Daoy (cell line): ENCODE measurements at regions not wholly inside any gene's neighbourhood (a gene's known extent, or its start where the extent isn't known, plus 50 kb on each side); places are given as distances from the start of the nearest gene placed in this dataset.
"Not testable (repeated sequence)": the region's sequence is repeated elsewhere in the genome, so short reads cannot be mapped to it uniquely, and the experiment has no call there.

Experiments
- DNase-seq: peaks from one replicate; pipeline ENCODE4 v3.0.0-alpha.2; 2015; ENCODE audit warnings: low read depth

- DNase-seq = peak; percentile 63
These were observed 132.7 kb upstream of the RCN1 start for GRCh38 chr11:31958076-31958735.

GRCh38 chr11:31957674-31958073 is 133.2 kb upstream of the RCN1 start:
- DNase-seq = no peak

- DNase-seq = peak; percentile 63
These were observed 134.6 kb upstream of the RCN1 start for GRCh38 chr11:31956310-31956709.

- DNase-seq = no peak
These were observed 135.0 kb upstream of the RCN1 start for GRCh38 chr11:31955838-31956237.

- DNase-seq = no peak
These were observed 137.0 kb upstream of the RCN1 start for GRCh38 chr11:31953803-31954327.

- not testable (repeated sequence) for DNase-seq
These were observed 138.6 kb upstream of the PAX6 start for GRCh38 chr11:31949733-31950200.

- DNase-seq = no peak
These were observed 135.9 kb upstream of the PAX6 start for GRCh38 chr11:31947051-31947450.

GRCh38 chr11:31943056-31943780 is 132.1 kb upstream of the PAX6 start:
- peak; percentile 9 for DNase-seq

- DNase-seq = peak; percentile 25
These were observed 129.4 kb upstream of the PAX6 start for GRCh38 chr11:31940371-31941037.

GRCh38 chr11:31939004-31939403 is 127.9 kb upstream of the PAX6 start:
- DNase-seq = no peak

- DNase-seq = no peak
These were observed 125.2 kb upstream of the PAX6 start for GRCh38 chr11:31936312-31936711.

GRCh38 chr11:31932879-31933278 is 121.8 kb upstream of the PAX6 start:
- DNase-seq = no peak

- no peak for DNase-seq
These were observed 116.9 kb upstream of the PAX6 start for GRCh38 chr11:31927982-31928381.

GRCh38 chr11:31926816-31927528 is 115.8 kb upstream of the PAX6 start:
- no peak for DNase-seq

- DNase-seq = no peak
These were observed 115.0 kb upstream of the PAX6 start for GRCh38 chr11:31926106-31926505.

- DNase-seq = no peak
These were observed 111.3 kb upstream of the PAX6 start for GRCh38 chr11:31922450-31922849.

- DNase-seq = peak; percentile 4
These were observed 110.0 kb upstream of the PAX6 start for GRCh38 chr11:31921081-31921480.

GRCh38 chr11:31919175-31919574 is 108.1 kb upstream of the PAX6 start:
- no peak for DNase-seq

- DNase-seq = no peak
These were observed 104.7 kb upstream of the PAX6 start for GRCh38 chr11:31915867-31916266.

- DNase-seq = no peak
These were observed 102.9 kb upstream of the PAX6 start for GRCh38 chr11:31913985-31914384.

- no peak for DNase-seq
These were observed 101.7 kb upstream of the PAX6 start for GRCh38 chr11:31912808-31913207.
